ENCODE measurements at regions not wholly inside any gene's neighbourhood (a gene's known extent, or its start where the extent isn't known, plus 50 kb on each side); places are given as distances from the start of the nearest gene placed in this dataset.
"Not testable (repeated sequence)": the region's sequence is repeated elsewhere in the genome, so short reads cannot be mapped to it uniquely, and the experiment has no call there.

DNA sequence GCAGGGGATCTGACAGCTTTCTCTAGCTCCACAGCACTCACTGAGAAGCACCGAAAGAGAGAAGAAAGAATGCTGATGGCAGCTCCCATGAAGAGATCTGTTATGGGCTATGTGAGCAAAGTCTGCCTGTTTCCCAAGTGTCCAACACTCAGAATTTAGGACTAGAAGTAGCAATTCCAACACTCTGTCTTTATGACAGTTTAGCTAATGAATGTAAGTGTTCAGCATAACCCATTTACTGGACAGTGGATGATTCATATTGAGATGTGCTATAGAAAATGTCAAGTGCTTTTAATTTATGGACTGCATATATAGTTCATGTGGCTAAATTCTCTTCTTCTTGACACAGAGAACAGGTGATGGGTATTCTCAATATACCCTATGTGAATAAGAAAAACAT lies 683.1 kb upstream of the ZNF608 start:
- no peak for DNase-seq

DNA sequence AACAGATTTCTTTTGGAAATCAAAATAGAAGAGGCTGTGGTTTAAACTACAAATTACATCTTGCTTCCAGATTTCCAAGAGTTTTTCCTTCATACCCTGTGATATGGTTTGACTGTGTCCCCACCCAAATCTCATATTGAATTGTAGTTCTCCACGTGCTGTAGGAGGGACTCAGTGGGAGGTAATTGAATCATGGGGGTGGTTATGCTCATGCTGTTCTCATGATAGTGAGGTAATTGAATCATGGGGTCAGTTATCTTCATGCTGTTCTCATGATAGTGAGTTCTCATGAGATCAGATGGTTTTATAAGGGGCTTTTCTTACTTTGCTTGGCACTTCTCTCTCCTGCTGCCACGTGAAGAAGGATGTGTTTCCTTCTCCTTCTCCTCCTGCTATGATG lies 687.0 kb upstream of the ZNF608 start:
- no peak for DNase-seq

DNA sequence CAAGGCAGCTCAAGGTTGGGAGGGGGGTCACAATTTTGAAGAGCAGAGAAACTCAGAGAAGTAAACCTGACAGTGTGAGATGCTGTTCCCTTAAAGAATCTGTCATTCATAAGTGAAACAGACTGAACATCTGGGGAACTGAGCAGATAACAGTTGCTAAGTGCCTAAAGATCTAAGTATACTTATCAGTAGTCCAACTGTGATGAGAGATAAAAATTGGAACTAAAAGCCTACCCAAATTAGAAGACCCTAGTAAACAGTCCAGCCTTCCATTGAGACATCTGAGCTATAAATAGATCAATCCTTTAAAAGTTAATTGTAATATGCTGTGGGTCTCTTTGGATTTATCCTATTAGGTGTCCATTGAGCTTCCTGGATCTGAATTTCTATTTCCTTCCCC lies 692.8 kb upstream of the ZNF608 start:
- DNase-seq: no peak

DNA sequence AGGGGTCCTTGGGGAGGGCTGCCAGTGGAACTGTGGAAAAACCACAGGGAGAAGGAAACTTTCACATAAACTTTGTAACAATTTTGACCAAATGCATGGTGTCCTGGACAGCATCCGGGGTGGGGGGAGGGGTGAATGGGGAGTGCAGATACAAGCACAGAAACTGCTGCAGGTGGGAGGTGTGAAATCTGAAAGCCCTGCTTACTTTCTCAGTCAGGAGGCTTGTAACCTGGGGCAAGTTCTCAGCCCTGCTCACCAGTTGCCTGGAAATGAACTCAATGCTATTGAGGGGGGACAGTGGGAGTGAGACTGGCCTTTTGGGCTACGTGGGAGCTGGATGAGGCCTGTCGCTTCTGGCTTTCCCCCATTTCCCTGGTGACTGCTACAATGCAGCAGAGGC lies 694.5 kb upstream of the ZNF608 start:
- DNase-seq: no peak

DNA sequence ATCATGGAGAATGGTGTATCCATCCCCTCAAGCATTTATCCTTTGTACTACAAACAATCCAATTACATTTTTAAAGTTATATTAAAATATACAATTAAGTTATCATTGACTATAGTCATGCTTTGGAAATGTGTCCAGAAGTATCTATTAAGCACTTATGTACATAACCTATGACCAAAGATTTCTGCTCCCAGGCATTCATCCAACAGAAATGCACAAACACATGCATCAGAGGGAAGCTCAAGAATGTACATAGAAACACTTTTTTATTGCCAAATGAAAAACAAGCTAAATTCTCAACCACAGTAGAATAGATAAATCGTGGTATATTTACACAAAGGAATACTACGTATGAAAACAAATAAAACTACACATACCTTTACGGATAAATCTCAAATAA lies 700.5 kb upstream of the ZNF608 start:
- DNase-seq: peak; percentile 74

DNA sequence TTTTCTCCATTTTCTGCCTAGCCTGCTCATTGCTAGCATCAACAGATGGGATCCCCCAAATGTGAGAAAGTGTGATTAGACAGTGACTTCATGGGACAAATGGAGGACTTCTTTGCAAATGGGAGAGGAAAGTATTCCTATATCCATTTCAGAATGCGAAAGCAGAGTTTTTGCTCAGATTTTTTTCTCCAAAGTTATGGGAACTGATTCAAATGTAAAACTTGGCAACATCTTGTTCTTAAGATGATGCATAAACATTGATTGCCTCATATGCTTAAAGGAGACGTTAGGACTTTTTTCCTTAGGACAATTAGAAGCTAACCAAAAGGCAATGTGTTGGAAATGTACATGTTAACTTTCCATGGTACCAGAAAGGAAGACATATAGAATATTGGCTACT lies 704.3 kb upstream of the ZNF608 start:
- DNase-seq: peak; percentile 21

- DNase-seq: no peak
Observed at GRCh38 chr5:125451622-125452021, 705.2 kb upstream of the ZNF608 start.

- no peak for DNase-seq
Observed at GRCh38 chr5:125452991-125453390, 706.6 kb upstream of the ZNF608 start.

DNA sequence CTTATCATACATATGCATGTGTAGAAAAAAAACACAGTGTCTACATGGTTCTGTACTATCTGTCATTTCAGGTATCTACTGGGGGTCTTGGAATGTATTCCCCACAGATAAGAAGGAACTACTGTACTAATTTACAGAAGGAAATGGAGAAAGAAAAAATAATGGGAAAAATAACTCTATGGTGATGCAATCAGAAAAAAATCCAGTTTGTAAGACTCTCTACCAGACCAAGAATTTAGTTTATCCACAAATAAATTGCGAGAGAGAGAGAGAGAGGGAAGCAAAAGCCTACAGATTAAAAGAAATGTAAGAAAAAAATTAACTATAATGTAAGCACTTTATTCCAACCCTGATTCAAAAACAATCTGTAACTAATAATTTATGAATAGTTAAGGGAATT lies 708.6 kb upstream of the ZNF608 start:
- DNase-seq: peak; percentile 48

DNA sequence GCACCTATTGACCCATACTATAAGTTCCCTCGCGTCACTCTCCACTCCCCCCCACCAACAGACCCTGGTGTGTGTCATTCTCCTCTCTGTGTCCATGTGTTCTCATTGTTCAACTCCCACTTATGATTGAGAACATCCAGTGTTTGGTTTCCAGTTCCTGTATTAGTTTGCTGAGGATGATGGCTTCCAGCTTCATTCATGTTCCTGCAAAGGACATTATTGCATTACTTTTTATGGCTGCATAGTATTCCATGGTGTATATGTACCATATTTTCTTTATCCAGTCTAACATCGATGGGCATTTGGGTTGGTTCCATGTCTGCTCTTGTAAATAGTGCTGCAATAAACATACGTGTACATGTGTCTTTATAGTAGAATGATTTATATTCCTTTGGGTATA lies 709.6 kb upstream of the ZNF608 start:
- not testable (repeated sequence) for DNase-seq

- no peak for DNase-seq
Observed at GRCh38 chr5:125457617-125458016, 711.2 kb upstream of the ZNF608 start.

GRCh38 chr5:125458949-125459348 lies 712.5 kb upstream of the ZNF608 start:
- not testable (repeated sequence) for DNase-seq

GRCh38 chr5:125461641-125462072 lies 715.2 kb upstream of the ZNF608 start:
- DNase-seq: no peak

- peak; percentile 54 for DNase-seq
Observed at GRCh38 chr5:125463466-125464092, 717.1 kb upstream of the ZNF608 start.

GRCh38 chr5:125464847-125465432 lies 718.5 kb upstream of the ZNF608 start:
- no peak for DNase-seq

GRCh38 chr5:125465703-125466102 lies 719.3 kb upstream of the ZNF608 start:
- no peak for DNase-seq

- no peak for DNase-seq
Observed at GRCh38 chr5:125467222-125467621, 720.8 kb upstream of the ZNF608 start.

DNA sequence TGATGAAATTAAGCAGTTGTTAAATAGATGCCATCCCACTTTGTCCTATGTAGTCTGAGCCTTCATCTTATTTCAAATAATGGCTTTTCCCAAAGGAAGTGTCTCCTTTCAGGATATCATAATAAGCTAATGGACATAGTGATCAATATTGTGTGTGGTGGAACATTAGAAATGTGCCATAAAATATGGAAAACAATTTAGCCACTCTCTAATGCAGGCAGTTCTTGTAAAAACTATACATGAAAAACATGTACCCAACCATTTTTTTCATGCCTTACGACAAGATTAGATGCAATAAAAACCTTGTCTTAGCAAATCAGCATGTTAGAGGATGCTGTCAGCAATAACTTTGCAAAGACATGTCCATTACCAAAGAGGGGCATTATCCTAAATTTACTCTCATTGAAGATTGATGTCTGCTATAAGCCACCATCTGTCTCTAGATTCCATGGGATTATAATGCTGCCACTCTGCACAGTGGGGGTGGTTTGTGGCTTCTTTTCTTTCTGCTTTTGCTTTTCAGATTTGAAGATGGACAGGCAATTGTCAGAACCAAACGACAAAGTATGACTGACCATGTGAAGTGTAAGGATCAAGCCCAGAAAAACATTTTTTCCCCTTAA lies 724.0 kb upstream of the ZNF608 start:
- no peak for DNase-seq

- peak; percentile 45 for DNase-seq
Observed at GRCh38 chr5:125476901-125477585, 730.6 kb upstream of the ZNF608 start.

- no peak for DNase-seq
Observed at GRCh38 chr5:125477586-125477975, 731.1 kb upstream of the ZNF608 start.

- DNase-seq: no peak
Observed at GRCh38 chr5:125478599-125478998, 732.2 kb upstream of the ZNF608 start.

GRCh38 chr5:125480911-125481310 lies 734.5 kb upstream of the ZNF608 start:
- peak; percentile 69 for DNase-seq
